Duodenal mucosa (tissue), 2 donors: ENCODE measurements at regions not wholly inside any gene's neighbourhood (a gene's known extent, or its start where the extent isn't known, plus 50 kb on each side); places are given as distances from the start of the nearest gene placed in this dataset.

Source experiments
- H3K27ac ChIP-seq: one replicate; pipeline ENCODE4 v1.7.0; 2013; ENCODE audit warnings: low read depth, low read length
- H3K27me3 ChIP-seq, 2 donors: one replicate each; pipeline ENCODE4 v1.7.0; 2013; ENCODE audit warnings: low read length in 2 of 2, control low read depth in 1 of 2; ENCODE audit not compliant: insufficient read depth in 2 of 2, control insufficient read depth in 1 of 2
- H3K36me3 ChIP-seq, 2 donors: one replicate each; pipeline ENCODE4 v1.7.0; 2013; ENCODE audit warnings: low read length in 2 of 2, control low read depth in 1 of 2; ENCODE audit not compliant: insufficient read depth in 2 of 2, control insufficient read depth in 1 of 2
- H3K4me1 ChIP-seq, 2 donors: one replicate each; pipeline ENCODE4 v1.7.0; 2013; ENCODE audit warnings: low read length in 2 of 2, control low read depth in 1 of 2; ENCODE audit not compliant: insufficient read depth in 2 of 2, control insufficient read depth in 1 of 2
- H3K4me3 ChIP-seq, 2 donors: one replicate each; pipeline ENCODE4 v1.7.0; 2013; ENCODE audit warnings: low read length in 2 of 2, low read depth in 1 of 2
- H3K9ac ChIP-seq, 2 donors: one replicate each; pipeline ENCODE4 v1.7.0; 2013; ENCODE audit warnings: low read length in 2 of 2, low read depth in 1 of 2
- H3K9me3 ChIP-seq, 2 donors: one replicate each; pipeline ENCODE4 v1.7.0; 2013; ENCODE audit warnings: low read length in 2 of 2, control low read depth in 1 of 2; ENCODE audit not compliant: control insufficient read depth in 1 of 2

- H3K4me3 ChIP-seq, result no peak overlapping the region
- no peaks in the 10 kb centered on the region for H3K36me3 ChIP-seq
- H3K9me3 ChIP-seq, result no peaks in the 10 kb centered on the region
- no peaks in the 10 kb centered on the region for H3K4me1 ChIP-seq
- H3K9ac ChIP-seq, result no peak overlapping the region
- no peak overlapping the region for H3K27ac ChIP-seq
- no peaks in the 10 kb centered on the region for H3K27me3 ChIP-seq
Observed at GRCh38 chrX:74147439-74147838, 156.5 kb upstream of the ZCCHC13 start.

DNA sequence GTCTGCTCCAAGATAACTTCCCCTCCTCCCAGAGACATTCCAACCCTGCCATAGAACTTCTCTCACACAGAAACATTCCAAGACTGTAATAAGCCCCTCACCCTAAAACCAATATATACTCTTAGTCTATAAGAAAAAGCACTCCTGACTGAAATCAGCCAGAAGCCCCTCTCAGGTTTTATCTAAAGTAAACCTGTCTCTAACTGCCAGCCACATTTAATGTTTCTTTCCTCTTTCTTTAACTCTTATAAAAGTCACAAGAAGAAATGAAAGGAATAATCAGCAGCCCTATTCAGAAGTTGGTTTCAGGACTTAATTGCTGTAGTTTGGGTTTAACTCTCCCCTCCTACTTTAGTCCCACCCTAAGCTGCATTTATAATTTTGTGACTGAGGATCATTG is 165.0 kb upstream of the ZCCHC13 start:
- no peak overlapping the region for H3K9ac ChIP-seq
- H3K27me3 ChIP-seq, result no peaks in the 10 kb centered on the region
- H3K36me3 ChIP-seq, result no peaks in the 10 kb centered on the region
- H3K27ac ChIP-seq, result no peak overlapping the region
- H3K4me1 ChIP-seq, result no peaks in the 10 kb centered on the region
- no peak overlapping the region for H3K4me3 ChIP-seq
- H3K9me3 ChIP-seq, result no peaks in the 10 kb centered on the region

DNA sequence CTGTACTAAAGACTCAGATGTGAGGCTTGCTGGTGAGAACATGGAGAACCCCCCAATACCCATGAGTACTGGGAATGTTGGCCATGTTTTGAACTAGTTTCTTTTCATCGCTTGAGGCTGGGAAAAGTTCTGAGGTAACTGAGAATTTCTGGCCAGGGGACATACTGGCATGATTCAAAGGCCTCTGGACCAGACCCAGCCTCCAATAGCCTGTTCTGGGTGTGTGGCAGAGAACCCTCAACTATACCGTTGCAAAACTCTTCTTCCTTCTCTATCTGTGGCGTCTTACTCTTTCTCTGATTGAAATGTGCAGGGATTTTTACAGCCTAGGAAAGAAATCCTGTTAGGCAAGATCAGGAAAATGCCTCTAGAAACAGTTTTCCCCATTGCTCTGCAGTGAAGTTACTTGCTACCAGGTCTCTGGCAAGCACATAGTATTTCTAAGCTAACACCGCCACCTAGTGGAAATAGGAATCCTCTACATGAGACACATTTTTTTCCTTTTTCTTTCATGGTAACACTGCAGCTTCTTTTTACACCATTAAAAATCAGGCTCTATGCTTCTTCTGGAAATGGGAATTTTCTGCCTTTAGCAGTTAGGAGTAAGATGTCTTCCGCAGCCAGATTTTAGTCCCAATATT is 170.7 kb upstream of the ZCCHC13 start:
- no peak overlapping the region for H3K27ac ChIP-seq
- H3K27me3 ChIP-seq, result no peaks in the 10 kb centered on the region
- no peaks in the 10 kb centered on the region for H3K9me3 ChIP-seq
- no peak overlapping the region for H3K4me3 ChIP-seq
- H3K4me1 ChIP-seq, result no peaks in the 10 kb centered on the region
- no peaks in the 10 kb centered on the region for H3K36me3 ChIP-seq
- H3K9ac ChIP-seq, result no peak overlapping the region

DNA sequence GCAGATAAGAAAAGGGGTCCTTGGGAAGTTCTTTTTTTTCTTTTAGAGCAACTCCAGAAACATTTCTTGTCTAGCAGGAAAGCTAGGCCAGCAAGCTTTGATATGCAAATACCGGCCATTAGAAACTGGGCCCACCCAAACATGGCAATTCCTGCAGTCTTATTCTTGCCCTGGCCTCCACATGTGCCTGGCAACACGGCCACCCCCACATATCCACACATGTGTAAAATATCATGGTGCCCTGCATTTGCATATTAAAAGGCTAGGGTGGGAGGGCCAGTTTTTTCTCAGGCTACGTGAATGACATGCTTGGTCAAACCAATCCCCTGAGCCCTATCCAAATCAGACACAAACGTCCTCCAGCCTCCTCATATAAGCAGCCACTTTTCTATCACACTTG is 171.7 kb upstream of the ZCCHC13 start:
- Histone ChIP-seq H3K27ac (no peak overlapping the region), H3K36me3 (no peaks in the 10 kb centered on the region), H3K27me3 (no peaks in the 10 kb centered on the region)

DNA sequence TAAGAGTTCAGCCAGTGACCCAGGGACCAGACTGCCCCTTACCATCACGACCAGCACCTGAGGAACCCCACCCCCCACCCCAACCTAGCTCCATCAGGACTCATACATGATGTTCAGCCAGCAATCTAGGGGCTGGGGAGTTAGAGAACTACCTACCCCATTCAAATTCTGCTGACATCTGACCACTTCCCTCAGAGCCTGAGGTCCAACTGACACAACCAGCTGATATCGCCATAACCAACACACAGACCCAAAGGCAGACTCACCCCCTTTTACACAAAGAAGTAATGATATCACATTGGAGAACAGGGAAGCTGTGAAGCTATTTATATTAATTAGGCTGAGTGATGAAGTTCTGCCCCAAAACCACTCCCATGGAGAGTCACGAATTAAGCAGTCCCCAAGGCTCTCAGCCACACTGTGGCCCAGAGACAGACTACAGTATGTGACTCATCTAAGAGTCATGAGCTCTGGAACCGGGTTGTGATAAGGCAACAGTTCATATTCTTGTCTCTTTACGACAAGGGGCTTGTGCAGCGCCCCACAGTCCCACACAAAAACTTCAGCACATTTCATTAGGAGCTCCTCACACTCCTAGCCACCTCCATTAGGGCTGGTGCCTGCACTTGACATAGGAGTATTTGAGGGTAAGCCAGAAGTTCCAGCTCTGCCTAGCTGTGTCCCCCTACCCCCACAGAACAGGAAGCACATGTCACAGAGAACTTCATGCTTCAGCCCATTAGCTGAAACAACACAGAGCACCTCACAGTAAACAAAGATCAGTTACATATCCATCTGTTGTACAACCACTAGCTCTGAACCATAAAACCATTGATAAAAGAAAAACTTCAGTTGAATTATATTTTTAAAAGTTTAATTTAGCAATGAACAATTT is 184.7 kb upstream of the ZCCHC13 start:
- Histone ChIP-seq H3K4me3 (no peak overlapping the region), H3K4me1 (no peaks in the 10 kb centered on the region), H3K27ac (no peak overlapping the region), H3K9me3 (no peaks in the 10 kb centered on the region), H3K9ac (no peak overlapping the region), H3K36me3 (peaks cover 0 to 6% of the 10 kb centered on the region in 2 donors), H3K27me3 (no peaks in the 10 kb centered on the region)

More for the DNA sequence above, 171.7 kb upstream of the ZCCHC13 start:
- no peak overlapping the region for H3K9ac ChIP-seq
- H3K4me1 ChIP-seq, result no peaks in the 10 kb centered on the region
- H3K9me3 ChIP-seq, result no peaks in the 10 kb centered on the region
- no peak overlapping the region for H3K4me3 ChIP-seq

DNA sequence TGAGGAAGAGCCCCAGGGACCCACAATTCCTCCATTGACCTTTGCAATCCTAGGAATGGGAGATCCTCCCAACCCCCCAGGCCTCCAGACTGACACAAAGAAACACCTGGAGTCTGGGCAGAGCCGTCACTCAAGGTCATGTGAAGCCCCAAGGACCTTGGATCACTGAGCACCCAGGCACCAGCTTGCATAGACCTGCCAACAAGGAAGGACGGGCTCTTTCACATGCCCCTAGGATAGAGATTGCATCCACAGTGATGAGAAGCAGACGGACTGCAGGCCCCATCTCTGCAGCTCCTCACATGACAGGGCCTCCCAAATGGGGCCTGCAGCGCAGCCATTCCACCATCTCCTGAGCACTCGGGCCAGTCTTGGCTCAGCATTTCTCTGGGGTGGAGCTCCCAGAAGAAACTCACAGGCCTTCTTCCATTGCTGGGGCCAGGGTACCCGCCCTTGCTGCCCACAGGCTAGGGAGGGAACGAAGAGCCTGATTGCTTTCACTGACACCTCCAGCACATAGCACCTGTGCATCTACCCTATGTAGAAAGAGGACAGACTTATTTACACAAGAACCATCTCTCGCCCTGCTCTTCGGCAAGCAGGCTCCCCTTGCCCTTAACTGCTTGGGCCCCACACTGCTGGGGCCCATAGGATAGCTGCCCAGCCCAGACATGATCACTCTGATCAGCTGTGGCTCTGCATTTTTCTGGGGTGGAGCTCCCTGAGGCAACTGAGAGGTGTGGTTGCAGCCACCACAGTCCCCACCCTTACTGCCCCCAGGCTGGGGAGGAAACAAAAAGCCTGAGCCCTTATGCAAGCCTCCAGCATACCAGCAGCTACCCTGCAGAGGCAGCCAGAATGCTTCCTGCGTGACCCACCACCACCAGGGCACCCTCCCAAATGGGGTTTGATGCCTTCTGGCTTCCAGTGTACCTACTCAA is 185.7 kb upstream of the ZCCHC13 start:
- H3K9ac ChIP-seq, result no peak overlapping the region
- no peaks in the 10 kb centered on the region for H3K27me3 ChIP-seq
- peaks cover 0 to 6% of the 10 kb centered on the region in 2 donors for H3K36me3 ChIP-seq
- no peaks in the 10 kb centered on the region for H3K4me1 ChIP-seq
- H3K9me3 ChIP-seq, result no peaks in the 10 kb centered on the region
- H3K27ac ChIP-seq, result no peak overlapping the region
- no peak overlapping the region for H3K4me3 ChIP-seq

DNA sequence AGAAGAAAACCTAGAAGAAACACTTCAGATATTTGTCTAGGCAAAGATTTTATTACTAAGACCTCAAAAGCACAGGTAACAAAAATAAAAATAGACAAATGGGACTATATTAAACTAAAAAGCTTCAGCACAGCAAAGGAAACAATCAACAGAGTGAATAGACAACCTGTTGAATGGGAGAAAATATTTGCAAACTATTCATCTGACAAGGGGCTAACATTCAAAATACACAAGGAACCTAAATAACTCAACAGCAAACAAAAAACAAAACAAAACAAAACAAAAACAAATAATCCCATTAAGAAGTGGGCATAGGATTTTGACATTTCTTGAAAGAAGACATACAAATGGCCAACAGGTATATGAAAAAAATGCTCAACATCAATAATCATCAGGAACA is 192.7 kb upstream of the ZCCHC13 start:
- no peaks in the 10 kb centered on the region for H3K36me3 ChIP-seq
- no peak overlapping the region for H3K27ac ChIP-seq
- no peak overlapping the region for H3K4me3 ChIP-seq
- no peak overlapping the region for H3K9ac ChIP-seq
- H3K27me3 ChIP-seq, result no peaks in the 10 kb centered on the region
- no peaks in the 10 kb centered on the region for H3K9me3 ChIP-seq
- no peaks in the 10 kb centered on the region for H3K4me1 ChIP-seq

DNA sequence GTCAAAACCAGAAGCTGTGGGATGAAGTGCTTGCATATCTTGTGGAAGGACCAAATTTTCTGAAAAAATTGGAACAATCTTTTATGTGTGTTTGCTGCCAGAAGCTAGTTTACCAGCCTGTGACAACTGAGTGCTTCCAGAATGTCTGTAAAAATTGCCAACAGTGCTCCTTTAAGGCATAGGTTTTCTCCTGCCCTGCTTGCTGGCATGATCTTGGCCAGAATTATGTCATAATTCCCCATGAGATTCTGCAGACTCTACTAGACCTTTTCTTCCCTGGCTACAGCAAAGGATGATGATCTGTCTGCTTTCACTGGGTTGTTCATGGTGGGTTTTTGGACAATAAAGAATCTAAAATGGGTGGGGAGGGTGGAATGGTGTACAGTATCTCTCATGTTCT is 196.3 kb upstream of the ZCCHC13 start:
- Histone ChIP-seq H3K36me3 (no peaks in the 10 kb centered on the region), H3K4me1 (no peaks in the 10 kb centered on the region), H3K9me3 (no peaks in the 10 kb centered on the region), H3K4me3 (no peak overlapping the region), H3K27me3 (no peaks in the 10 kb centered on the region), H3K9ac (no peak overlapping the region), H3K27ac (no peak overlapping the region)

DNA sequence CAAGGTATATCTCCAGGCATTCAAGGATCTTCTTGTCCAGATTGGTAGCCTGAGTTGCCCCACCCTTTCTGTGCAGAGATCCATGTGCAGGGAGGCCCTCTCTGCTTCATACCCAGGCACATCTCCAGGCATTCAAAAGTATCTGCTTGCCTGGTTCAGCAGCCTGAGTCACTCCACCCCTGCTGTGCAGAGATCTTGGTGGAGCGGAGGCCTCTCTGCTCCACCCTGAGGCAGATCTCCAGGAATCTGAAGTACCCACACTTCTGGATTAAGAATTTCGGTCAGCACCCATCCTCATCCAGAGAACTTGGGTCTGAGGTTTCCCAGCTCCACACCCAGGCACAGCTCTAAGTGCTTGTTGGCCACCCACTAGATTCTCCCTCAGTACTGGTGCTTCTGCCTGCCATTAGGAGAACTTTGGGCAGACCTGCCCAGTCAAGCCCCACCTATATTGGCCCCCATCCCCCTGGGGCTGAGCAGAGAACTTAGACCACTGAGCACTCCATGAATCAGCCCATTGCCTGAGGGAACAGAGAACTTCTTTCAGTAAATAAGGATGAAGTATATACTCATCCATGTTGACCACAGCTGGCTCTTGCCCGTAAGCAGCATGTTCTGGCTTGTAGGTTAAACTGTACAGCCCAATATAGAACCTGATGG is 199.5 kb upstream of the ZCCHC13 start:
- Histone ChIP-seq H3K27me3 (no peaks in the 10 kb centered on the region), H3K4me3 (no peak overlapping the region), H3K27ac (no peak overlapping the region), H3K4me1 (no peaks in the 10 kb centered on the region), H3K9ac (no peak overlapping the region), H3K36me3 (no peaks in the 10 kb centered on the region), H3K9me3 (no peaks in the 10 kb centered on the region)
